Left lobe of liver (tissue), 2 donors: ENCODE measurements at regions not wholly inside any gene's neighbourhood (a gene's known extent, or its start where the extent isn't known, plus 50 kb on each side); places are given as distances from the start of the nearest gene placed in this dataset.
"Not testable (repeated sequence)": the region's sequence is repeated elsewhere in the genome, so short reads cannot be mapped to it uniquely, and the experiment has no call there.

Experiments used
- ATAC-seq: fragments of 200-7000 bp; cut with Tn5 transposase; one replicate; pipeline ENCODE4 v1.9.1; 2020; ENCODE audit warnings: mild to moderate bottlenecking, moderate library complexity
- DNase-seq: peaks from one replicate; pipeline ENCODE4 v3.0.0-alpha.2; 2020; ENCODE audit warnings: low spot score
- donor health status: DM: no; HTN: no; CAD: no; lungs with moderate emphysema.
- donor health status: DM: no; HTN: yes; CAD: no.

DNA sequence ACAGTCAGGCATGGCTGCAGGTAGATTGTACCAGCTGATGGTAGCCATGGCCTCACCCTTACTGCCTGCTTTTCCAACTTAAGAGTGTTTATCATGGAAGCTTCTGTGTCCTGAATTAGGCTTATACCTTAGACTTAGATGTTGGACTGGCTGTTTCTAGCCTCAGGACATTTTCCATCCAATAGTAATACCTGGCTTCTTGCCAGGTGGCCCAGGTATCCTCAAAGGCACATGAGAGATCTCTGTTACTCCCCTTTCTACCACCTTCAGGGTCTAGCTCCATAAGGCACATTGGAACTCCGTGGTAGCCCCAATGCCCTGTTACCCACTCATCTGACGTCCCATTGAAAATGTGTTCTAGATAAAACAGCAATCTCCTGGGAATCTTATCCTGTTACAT lies 407.5 kb downstream of the SPRY2 start:
- ATAC-seq, result no peak
- DNase-seq, result no peak

DNA sequence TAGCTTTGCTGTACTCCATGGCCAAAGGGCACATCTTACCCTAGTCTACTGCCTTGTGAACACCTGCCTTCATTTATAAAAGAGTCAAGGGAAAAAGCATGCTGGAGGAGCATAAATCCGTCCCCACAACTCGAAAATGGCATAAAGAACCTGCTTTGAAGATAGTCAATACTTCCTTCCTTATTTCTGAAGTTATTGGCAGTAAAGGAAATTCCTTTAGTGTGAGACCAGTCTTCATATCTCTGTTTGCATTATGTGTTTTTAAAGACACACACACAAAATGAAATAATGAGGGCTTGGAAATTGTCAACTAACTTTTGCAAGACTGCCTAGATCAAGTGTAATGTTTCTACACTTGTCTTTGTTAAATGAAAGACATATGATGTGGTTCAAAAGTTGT lies 408.4 kb downstream of the SPRY2 start:
- DNase-seq (no peak), ATAC-seq (no peak)

DNA sequence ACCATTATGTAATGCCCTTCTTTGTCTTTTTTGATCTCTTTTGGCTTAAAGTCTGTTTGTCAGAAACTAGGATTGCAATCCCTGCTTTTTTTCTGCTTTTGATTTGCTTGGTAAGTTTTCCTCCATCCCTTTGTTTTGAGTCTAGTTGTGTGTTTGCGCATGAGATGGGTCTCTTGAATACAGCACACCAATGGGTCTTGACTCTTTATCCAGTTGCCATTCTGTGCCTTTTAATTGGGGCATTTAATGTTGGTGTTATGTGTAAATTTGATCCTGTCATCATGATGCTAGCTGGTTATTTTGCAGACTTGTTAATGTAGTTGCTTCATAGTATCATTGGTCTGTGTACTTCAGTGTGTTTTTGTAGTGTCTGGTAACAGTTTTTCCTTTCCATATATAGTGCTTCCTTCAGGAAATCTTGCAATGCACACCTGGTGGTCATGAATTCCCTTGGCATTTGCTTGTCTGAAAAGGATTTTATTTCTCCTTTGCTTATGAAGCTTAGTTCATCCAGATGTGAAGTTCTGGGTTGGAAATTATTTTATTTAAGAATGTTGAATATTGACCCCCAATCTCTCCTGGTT lies 416.9 kb downstream of the SPRY2 start:
- not testable (repeated sequence) for ATAC-seq, DNase-seq

DNA sequence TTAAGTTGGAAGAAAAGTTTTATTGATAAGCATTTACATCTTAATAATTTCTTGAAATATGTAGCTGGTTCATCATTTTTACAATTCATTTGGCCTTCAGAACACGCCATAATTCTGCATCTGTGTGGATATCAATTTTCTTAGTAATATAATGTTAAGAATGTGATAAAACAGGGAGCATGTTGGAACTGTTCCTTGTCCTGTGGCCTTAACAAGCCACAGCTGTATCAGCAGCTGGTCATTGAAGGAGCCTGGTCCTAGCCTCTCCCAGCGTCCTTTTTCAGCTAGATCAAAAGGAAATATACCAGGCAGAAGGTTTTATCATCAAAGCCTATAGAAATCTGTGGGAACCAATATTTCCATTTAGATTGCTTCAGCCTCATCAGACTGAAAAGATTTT lies 421.8 kb downstream of the SPRY2 start:
- ATAC-seq (no peak), DNase-seq (no peak)

DNA sequence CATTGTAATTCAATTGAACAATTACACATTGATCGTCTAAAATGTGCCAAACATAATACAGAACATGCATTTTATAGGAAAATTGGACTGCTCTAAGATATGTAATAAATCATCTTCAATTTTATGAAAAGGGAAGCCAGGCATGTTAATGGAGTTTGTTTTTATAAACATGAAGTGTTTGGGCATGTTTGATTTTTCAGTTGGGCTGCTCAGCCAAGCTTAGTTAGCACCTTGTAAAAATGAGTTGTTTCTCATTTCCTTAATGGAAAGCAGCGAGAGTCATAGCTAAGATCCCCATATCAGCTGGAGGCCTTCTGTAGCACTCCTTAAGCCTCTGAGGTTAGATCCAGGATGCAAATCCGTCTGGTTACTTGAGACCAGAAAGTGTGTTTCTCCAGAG lies 422.3 kb downstream of the SPRY2 start:
- DNase-seq (no peak), ATAC-seq (no peak)

DNA sequence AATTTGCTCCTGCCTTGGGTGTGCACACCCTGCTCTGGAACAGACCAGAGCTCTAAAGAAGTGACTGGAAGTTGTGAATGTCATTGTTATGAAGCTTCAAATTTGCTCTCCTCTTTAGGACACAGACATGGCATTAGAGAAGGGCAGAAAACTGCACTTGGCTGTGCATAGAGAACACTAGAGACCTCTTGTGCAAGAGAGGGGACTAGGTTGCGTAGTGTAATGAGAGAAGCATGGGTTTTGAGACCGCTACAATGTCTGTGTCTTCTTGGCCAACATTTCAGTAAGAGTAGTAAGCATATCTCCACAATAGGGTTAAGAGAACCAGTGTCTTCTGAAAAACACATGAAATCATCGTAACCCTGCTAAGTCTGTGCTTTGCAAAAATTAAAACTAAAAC lies 423.3 kb downstream of the SPRY2 start:
- ATAC-seq (no peak), DNase-seq (no peak)

DNA sequence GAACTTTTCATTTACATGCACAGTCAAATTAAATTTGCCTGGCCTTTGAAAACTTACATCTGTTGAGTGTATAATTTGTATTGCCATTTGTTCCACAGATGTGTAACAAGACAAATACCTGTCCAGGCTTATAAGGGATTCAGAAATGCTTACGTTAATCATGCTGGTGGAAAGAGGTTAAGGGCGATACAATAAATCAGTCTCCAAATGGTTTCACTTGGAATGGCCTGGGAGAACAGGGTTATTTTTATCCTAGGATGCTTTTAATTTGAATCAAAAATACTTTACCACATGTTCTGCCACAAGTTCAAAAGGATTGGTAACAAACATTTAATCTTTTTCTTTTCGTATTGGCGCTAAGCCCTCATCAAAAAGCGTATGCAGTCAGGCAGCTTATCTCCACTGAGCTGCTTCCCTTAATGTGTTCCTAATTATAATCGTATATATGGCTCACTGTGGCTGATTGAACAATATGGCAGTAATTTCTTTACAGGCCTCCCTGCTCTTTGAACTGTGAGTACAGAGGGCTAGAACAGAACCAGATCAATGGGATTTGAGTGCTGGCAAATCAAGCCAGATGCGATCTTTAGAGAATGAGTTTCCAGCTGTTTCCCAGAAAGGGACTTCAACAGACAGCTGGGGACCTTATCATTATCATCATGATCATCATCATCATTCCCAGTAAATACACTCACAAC lies 425.7 kb downstream of the SPRY2 start:
- ATAC-seq (no peak), DNase-seq (no peak)

DNA sequence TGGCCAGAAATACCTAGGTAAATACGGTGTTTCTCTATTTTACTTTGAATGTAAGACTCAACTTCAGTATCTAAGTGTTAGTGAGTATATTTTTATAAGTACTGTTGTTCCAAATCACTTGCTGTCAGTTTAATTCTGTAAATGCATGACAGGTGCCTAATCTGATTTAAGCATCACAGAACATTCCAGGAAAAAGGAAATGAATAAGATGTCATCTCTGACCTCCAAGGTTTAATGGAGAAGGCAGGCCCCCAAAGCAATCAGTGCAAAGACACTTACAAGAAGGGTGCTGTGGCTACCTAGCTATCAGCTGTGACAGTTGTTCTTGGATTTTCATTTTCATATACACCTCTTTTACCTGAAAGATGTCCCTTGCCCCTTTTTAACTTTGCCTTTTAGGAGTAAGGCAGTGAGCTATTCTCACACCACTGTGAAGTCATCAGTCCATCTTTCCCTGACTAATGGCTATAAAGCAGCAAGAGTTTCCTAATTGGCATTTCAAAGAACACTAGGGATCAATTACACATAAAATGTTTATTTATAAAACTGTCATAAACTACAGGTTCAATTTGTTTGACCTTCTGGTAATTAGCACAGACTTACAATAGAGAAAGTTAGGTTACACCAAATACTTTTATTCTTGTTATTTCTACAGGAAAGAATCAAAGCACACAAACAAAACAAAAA lies 427.6 kb downstream of the SPRY2 start:
- no peak for DNase-seq
- no peak for ATAC-seq

DNA sequence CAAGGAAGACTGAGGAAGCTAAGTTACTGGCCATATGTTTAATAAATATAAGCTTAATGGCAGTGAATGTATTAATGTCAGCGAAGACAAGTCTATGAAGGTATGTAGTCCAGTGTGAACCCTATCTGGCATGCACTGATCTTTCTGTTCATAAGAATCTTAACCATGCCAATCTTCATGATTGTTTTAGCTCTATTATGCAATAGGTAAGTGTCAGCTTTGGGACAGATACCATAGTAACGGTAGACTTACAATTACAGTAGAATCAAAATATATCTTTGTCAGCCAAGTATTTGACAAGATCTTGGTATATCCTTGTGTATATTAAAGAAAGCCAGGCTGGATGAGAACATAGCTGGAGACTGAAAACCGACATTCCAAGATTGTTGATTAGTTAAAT lies 428.5 kb downstream of the SPRY2 start:
- DNase-seq, result no peak
- ATAC-seq, result no peak

DNA sequence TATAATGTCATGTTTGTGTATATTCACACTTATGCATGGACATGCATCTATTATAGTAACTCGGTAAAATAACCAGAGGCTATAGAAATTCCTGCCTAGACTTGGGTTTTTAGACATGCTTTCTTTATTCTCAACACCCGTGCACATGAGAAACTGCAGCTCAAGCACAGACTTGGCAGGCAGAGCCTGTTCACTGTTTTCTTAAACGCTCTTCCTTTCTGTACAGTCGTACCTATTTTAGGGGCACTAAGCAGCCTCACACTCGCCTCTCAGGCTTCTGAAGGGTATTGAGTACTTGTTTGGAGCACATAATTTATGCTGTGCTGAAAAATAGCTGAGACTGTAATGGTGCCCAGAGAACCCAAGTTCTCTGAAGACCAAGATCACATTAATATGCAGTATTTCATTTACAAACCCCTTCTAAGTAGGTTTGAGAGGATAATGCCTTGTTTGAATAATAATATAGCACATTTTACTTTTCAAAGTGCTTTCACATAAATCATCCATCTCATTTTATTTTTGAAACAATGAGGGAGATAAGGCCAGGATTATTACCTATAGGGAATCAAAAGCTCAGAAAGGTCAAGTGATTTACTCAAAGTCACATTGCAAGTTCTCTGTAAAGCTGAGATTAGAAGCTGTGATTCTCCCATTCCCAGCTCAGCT lies 429.9 kb downstream of the SPRY2 start:
- DNase-seq, result no peak
- ATAC-seq, result no peak

DNA sequence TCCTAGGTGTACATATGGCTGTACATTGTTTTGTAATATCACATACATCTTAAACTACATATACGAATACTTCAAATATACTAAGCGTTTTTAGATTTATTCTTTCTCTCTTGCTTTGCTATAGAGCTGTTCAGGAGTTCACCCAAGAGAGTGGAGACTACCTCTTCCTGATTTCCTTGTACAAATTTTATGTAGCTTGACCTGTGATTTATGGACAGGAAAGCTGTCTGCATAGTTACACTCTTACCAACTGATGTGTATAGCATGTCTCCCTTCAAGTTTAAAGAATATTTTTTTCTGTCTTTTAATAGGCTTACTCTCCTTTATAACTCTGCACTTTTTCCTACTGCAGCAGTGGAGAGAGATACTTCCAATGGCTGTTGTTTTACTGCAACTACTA lies 428.7 kb downstream of the NDFIP2 start:
- ATAC-seq (no peak), DNase-seq (no peak)

DNA sequence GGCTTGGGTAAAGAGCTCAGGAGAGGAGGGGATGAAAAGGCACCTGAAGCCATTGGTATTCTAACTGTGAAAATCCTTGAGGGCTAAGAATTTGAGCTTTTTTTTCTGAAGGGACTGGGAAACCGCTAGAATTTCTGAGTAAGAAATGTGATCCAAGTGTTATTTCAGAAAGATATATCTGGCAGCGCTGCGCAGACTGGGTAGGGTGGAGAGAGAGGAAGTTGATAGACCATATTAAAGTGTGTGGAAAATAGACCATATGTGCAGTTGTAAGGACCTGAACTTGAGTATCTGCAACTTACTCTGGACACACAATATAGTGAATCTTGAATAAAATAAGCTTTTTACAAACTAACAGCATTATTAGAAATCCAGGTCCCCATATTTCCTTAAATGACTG lies 427.4 kb downstream of the NDFIP2 start:
- no peak for DNase-seq
- no peak for ATAC-seq

DNA sequence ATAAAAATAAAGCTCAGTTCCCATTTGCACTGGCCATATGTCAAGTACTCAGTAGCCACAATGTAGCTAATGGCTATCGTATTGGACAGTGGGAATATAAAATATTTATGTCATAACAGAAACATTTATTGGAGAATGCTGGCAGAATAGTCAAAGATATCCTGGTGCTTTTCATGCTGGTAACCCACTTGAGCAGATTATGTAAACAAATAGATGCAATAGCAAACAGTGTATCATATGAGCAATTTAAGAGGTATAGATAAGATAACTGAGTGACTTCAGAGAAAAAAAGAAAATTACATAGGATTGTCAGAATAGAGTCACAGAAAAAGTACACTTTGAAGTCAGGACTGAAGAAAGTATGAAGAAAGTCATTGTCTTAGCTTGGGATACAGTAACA lies 426.6 kb downstream of the NDFIP2 start:
- DNase-seq (no peak), ATAC-seq (no peak)

DNA sequence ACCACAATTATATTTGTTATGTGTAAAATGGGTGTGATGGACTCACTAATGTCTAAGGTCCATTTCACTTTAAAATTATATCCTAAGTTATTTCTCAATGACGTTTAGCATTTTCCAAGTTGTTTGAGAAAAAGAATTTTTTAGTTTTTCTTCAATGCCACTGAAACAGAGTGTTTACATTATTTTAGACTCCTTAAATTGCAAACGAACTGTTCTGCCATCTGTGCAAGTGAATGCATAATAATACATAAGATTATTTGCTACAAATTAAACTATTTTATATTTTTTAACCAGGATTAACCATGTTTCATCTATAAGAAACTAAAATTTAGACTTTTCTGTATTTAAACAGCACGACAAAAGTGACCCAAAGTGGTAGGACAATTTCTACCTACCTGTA lies 425.4 kb downstream of the NDFIP2 start:
- ATAC-seq, result no peak
- DNase-seq, result no peak

DNA sequence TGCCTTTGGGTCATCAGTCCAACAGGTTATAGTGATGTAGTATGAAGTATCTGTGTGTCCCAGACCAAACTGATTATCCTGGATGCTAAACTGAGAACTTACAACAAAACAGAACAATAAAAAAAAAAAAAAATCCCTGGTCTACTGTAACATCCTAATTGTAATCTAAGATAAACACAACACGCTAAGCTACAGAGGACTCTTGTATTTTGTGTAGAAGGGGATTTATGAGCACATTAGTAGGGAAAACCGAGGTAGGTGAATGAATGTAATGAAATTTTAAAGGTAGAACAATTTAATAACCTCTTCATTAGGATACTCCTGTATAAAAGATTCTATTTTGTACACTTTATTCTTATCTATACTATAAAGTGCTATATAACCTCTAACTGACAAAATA lies 424.1 kb downstream of the NDFIP2 start:
- ATAC-seq (no peak), DNase-seq (no peak)

DNA sequence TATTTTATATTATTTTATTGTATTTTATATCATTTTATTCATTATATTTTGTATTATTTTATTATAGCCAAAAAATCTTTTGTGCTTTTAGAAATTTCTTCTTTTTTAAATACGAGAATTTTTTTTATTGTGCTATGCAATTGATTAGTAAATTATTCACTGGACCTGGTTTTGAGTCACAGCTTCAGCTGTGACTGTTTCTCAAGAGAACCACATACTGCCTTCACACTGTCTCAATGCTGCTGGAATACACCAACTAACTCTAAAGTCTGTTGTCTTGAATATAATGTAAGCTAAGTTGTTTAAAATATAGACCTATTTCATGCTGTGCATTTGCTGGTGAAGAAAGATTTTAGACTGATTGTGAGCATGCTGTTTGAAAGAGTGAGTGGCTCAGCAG lies 423.6 kb downstream of the NDFIP2 start:
- DNase-seq (no peak), ATAC-seq (no peak)

DNA sequence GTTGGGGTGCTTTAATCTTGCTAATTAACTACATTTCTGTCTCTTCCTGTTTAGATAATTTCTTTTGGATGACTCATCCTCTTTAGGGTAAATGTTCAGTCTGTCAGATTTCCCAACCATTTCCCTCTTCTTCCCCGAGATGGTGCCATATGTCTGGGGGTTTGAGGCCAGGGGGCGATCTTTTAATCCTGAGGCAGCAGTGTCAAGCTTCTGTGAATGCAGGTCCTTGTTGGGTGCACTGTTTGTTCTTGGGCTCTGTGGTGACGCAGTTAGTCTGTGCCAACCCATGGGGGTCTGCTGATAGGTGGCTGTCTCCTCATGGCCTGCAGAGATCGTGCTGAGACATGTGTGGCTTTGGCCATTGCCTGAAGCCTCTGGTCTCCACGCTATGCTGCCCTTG lies 420.4 kb downstream of the NDFIP2 start:
- ATAC-seq, result no peak
- DNase-seq, result no peak

DNA sequence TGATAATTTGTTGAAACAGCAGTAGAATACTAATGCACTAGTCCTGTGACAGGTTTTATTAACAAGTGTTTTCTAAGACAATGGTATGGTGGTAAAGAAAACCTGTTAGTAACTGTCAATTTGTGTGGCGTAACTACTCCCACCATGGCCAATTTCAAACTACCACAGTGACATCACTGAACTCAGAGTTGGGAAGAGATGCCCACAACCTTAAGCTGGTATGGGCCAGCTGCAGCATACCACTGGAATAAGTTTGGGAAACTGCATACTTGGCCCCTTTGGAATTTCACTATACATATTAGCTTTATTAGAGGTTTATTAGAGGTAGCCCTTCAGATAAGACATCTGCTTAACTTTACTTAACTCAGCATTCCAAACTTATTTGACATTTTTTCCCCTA lies 419.4 kb downstream of the NDFIP2 start:
- ATAC-seq, result no peak
- no peak for DNase-seq

DNA sequence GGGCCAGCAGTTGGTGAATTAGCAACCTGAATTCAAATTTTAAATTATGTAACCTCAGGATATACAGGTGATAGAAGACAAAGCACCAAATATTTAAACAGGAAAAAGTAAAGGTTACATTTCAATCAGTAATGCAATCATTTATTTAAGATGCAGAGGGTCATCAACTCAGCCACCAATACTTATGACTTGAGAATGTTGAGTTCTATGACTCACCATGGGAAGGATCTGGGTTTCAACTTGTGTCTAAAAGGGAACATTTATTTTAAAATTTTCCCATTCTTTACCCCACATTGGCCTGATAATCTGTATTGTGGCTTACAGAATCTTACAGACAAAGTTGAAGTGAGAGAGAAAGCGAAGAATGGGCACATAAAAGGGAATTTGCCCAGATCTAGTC lies 418.0 kb downstream of the NDFIP2 start:
- DNase-seq (no peak), ATAC-seq (no peak)

DNA sequence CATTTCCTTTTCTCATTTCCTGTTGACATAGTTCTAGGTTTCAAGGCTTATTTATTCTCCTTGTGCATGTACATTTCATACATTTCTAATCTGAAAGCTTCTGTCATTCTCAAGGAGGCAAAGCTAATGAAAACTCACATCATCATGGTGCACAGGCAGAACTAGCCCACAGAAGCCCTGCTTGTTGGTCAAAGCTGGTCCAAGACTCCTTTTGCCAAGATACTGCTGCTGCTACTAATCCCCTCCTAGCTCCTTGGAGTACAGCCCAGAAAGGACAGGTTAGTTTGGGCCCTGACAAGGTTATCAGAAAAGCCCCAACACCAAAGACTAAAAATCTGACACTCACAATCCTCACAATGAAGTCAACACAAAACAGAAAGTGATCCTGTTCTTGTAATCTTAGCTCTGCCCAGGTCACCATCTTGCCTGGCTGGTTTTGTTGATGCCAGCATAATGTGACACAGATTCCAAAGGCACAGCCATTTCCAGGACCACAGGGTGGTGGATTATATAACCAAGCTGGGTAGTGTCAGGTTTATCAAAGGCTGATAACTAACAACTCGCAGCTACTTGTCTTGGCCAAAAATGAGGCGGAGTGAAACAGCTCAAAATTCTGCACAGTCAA lies 417.4 kb downstream of the NDFIP2 start:
- DNase-seq (no peak), ATAC-seq (no peak)

DNA sequence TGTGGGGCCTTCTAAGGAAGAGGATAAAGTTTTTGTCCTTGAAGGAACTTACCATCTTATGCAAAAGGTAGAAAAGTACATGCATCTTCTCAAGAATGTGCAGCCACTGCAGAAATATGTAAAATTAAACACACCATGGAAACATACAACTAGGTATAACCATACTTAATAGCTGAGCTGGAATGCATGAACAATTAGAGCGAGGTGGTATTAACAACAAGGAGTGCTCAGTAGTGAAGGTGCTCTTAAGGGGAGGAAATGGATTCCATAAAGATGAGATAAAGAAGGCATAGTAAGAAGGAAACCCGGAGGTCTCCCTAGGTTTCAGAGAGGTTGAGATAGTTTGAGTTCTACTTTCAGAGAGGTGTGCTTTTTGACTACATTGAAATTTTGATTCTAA lies 415.9 kb downstream of the NDFIP2 start:
- DNase-seq (no peak), ATAC-seq (no peak)

DNA sequence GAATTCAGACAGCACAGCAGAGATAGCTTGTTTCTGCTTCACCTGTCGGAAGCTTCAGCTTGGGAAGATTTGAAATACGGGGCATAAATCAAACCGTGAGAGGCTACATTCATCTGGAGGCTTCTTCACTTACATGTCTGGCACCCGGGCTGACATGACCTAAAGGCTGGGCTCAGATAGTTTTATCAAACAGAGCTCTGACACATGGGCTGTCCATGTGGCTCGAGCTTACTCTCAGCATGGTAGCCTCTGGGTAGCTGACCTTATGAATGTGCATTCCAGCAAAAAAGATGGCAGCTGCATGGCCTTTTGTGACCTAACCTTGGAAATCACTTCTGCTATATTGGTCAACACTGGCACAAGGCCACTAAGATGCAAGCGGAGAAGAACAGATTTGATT lies 414.5 kb downstream of the NDFIP2 start:
- DNase-seq (no peak), ATAC-seq (no peak)
